ENCODE measurements at regions not wholly inside any gene's neighbourhood (a gene's known extent, or its start where the extent isn't known, plus 50 kb on each side); places are given as distances from the start of the nearest gene placed in this dataset.

- H3K27me3 ChIP-seq (ENCODE audit: insufficient read depth, low read length): no peaks in the 10 kb centered on the region
- no peak overlapping the region for H3K27ac Mint-ChIP-seq
- intact Hi-C loops (cut with micrococcal nuclease): loop anchor here (5.0 kb wide), 1 partner anchor 648 kb away; no protein-coding TSS in a partner anchor
- H3K36me3 Mint-ChIP-seq: no peaks in the 10 kb centered on the region
- H3K4me3 ChIP-seq (ENCODE audit: low read length in 2 of 2): no peak overlapping the region
- H3K36me3 ChIP-seq (ENCODE audit: insufficient read depth, low read length): no peaks in the 10 kb centered on the region
- no peak overlapping the region for H3K27ac ChIP-seq (ENCODE audit: low read depth, low read length)
- peaks cover 0 to 3% of the 10 kb centered on the region in 2 donors for H3K9me3 ChIP-seq (ENCODE audit: control insufficient read depth in 1 of 2, low read length in 2 of 2)
- H3K27me3 Mint-ChIP-seq: no peaks in the 10 kb centered on the region
- DNase-seq: no peak
- ChIA-PET CTCF (ENCODE audit: partially characterized antibody) (no interaction called here), POLR2A (ENCODE audit: partially characterized antibody) (no interaction called here)
- H3K9me3 Mint-ChIP-seq: peaks cover 0 to 29% (median 16%) of the 10 kb centered on the region in 8 donors
- H3K4me1 Mint-ChIP-seq: no peaks in the 10 kb centered on the region
- H3K4me1 ChIP-seq (ENCODE audit: insufficient read depth, low read length): no peaks in the 10 kb centered on the region
- no peak overlapping the region for H3K4me3 Mint-ChIP-seq
These were observed 188.5 kb upstream of the CDH8 start for GRCh38 chr16:62224646-62225209.

- H3K36me3 ChIP-seq (ENCODE audit: insufficient read depth, low read length): no peaks in the 10 kb centered on the region
- H3K4me3 ChIP-seq (ENCODE audit: low read length in 2 of 2): no peak overlapping the region
- Mint-ChIP-seq H3K9me3 (peaks cover 1 to 37% (median 18%) of the 10 kb centered on the region in 8 donors), H3K4me1 (no peaks in the 10 kb centered on the region), H3K4me3 (no peak overlapping the region), H3K36me3 (no peaks in the 10 kb centered on the region), H3K27me3 (no peaks in the 10 kb centered on the region), H3K27ac (no peak overlapping the region)
- DNase-seq: no peak
- ChIA-PET CTCF (ENCODE audit: partially characterized antibody) (no interaction called here), POLR2A (ENCODE audit: partially characterized antibody) (no interaction called here)
- no peaks in the 10 kb centered on the region for H3K9me3 ChIP-seq (ENCODE audit: control insufficient read depth in 1 of 2, low read length in 2 of 2)
- no peaks in the 10 kb centered on the region for H3K27me3 ChIP-seq (ENCODE audit: insufficient read depth, low read length)
- intact Hi-C loops (cut with micrococcal nuclease): no loop called here
- no peak overlapping the region for H3K27ac ChIP-seq (ENCODE audit: low read depth, low read length)
- no peaks in the 10 kb centered on the region for H3K4me1 ChIP-seq (ENCODE audit: insufficient read depth, low read length)
These were observed 180.6 kb upstream of the CDH8 start for GRCh38 chr16:62216837-62217236.

GRCh38 chr16:62213763-62214162 is 177.5 kb upstream of the CDH8 start:
- Histone ChIP-seq H3K4me3 (ENCODE audit: low read length in 2 of 2) (no peak overlapping the region), H3K4me1 (ENCODE audit: insufficient read depth, low read length) (no peaks in the 10 kb centered on the region), H3K36me3 (ENCODE audit: insufficient read depth, low read length) (no peaks in the 10 kb centered on the region), H3K9me3 (ENCODE audit: control insufficient read depth in 1 of 2, low read length in 2 of 2) (no peaks in the 10 kb centered on the region), H3K27ac (ENCODE audit: low read depth, low read length) (no peak overlapping the region), H3K27me3 (ENCODE audit: insufficient read depth, low read length) (no peaks in the 10 kb centered on the region)
- Mint-ChIP-seq H3K27ac (no peak overlapping the region), H3K4me3 (no peak overlapping the region), H3K9me3 (peaks cover 11 to 42% (median 24%) of the 10 kb centered on the region in 8 donors), H3K27me3 (no peaks in the 10 kb centered on the region), H3K4me1 (no peaks in the 10 kb centered on the region), H3K36me3 (no peaks in the 10 kb centered on the region)
- ChIA-PET POLR2A (ENCODE audit: partially characterized antibody) (no interaction called here), CTCF (ENCODE audit: partially characterized antibody) (no interaction called here)
- DNase-seq: no peak
- intact Hi-C loops (cut with micrococcal nuclease): no loop called here

GRCh38 chr16:62208934-62209333 is 172.7 kb upstream of the CDH8 start:
- no peak for DNase-seq
- no peak overlapping the region for H3K27ac Mint-ChIP-seq
- CTCF ChIA-PET (ENCODE audit: partially characterized antibody): no interaction called here

GRCh38 chr16:62205459-62205858 is 169.2 kb upstream of the CDH8 start:
- Mint-ChIP-seq H3K4me1 (no peaks in the 10 kb centered on the region), H3K4me3 (no peak overlapping the region), H3K9me3 (peaks cover 0 to 33% (median 17%) of the 10 kb centered on the region in 8 donors), H3K27ac (no peak overlapping the region), H3K36me3 (no peaks in the 10 kb centered on the region), H3K27me3 (no peaks in the 10 kb centered on the region)
- CTCF ChIA-PET (ENCODE audit: partially characterized antibody): no interaction called here
- H3K4me3 ChIP-seq (ENCODE audit: low read length in 2 of 2): no peak overlapping the region
- intact Hi-C loops (cut with micrococcal nuclease): no loop called here
- no peak for DNase-seq
- H3K4me1 ChIP-seq (ENCODE audit: insufficient read depth, low read length): no peaks in the 10 kb centered on the region
- POLR2A ChIA-PET (ENCODE audit: partially characterized antibody): no interaction called here
- no peaks in the 10 kb centered on the region for H3K27me3 ChIP-seq (ENCODE audit: insufficient read depth, low read length)
- peaks cover 0 to 3% of the 10 kb centered on the region in 2 donors for H3K9me3 ChIP-seq (ENCODE audit: control insufficient read depth in 1 of 2, low read length in 2 of 2)
- no peak overlapping the region for H3K27ac ChIP-seq (ENCODE audit: low read depth, low read length)
- H3K36me3 ChIP-seq (ENCODE audit: insufficient read depth, low read length): no peaks in the 10 kb centered on the region

More at GRCh38 chr16:62208934-62209333, 172.7 kb upstream of the CDH8 start:
- Mint-ChIP-seq H3K27me3 (no peaks in the 10 kb centered on the region), H3K9me3 (peaks cover 4 to 39% (median 27%) of the 10 kb centered on the region in 8 donors), H3K4me3 (no peak overlapping the region), H3K4me1 (no peaks in the 10 kb centered on the region), H3K36me3 (no peaks in the 10 kb centered on the region)
- POLR2A ChIA-PET (ENCODE audit: partially characterized antibody): no interaction called here
- Histone ChIP-seq H3K9me3 (ENCODE audit: control insufficient read depth in 1 of 2, low read length in 2 of 2) (no peaks in the 10 kb centered on the region), H3K27ac (ENCODE audit: low read depth, low read length) (no peak overlapping the region), H3K27me3 (ENCODE audit: insufficient read depth, low read length) (no peaks in the 10 kb centered on the region), H3K4me1 (ENCODE audit: insufficient read depth, low read length) (no peaks in the 10 kb centered on the region), H3K4me3 (ENCODE audit: low read length in 2 of 2) (no peak overlapping the region), H3K36me3 (ENCODE audit: insufficient read depth, low read length) (no peaks in the 10 kb centered on the region)
- intact Hi-C loops (cut with micrococcal nuclease): no loop called here

- ChIA-PET POLR2A (ENCODE audit: partially characterized antibody) (no interaction called here), CTCF (ENCODE audit: partially characterized antibody) (no interaction called here)
- no peak overlapping the region for H3K27ac Mint-ChIP-seq
- Histone ChIP-seq H3K4me1 (ENCODE audit: insufficient read depth, low read length) (no peaks in the 10 kb centered on the region), H3K9me3 (ENCODE audit: control insufficient read depth in 1 of 2, low read length in 2 of 2) (peaks cover 0 to 3% of the 10 kb centered on the region in 2 donors), H3K27ac (ENCODE audit: low read depth, low read length) (no peak overlapping the region), H3K36me3 (ENCODE audit: insufficient read depth, low read length) (no peaks in the 10 kb centered on the region), H3K4me3 (ENCODE audit: low read length in 2 of 2) (no peak overlapping the region), H3K27me3 (ENCODE audit: insufficient read depth, low read length) (no peaks in the 10 kb centered on the region)
- H3K36me3 Mint-ChIP-seq: no peaks in the 10 kb centered on the region
- intact Hi-C loops (cut with micrococcal nuclease): no loop called here
- no peak overlapping the region for H3K4me3 Mint-ChIP-seq
- peaks cover 1 to 26% (median 14%) of the 10 kb centered on the region in 8 donors for H3K9me3 Mint-ChIP-seq
- H3K27me3 Mint-ChIP-seq: no peaks in the 10 kb centered on the region
- DNase-seq: no peak
- no peaks in the 10 kb centered on the region for H3K4me1 Mint-ChIP-seq
These were observed 165.7 kb upstream of the CDH8 start for GRCh38 chr16:62201911-62202310.

GRCh38 chr16:62194828-62195227 is 158.6 kb upstream of the CDH8 start:
- CTCF ChIA-PET (ENCODE audit: partially characterized antibody): no interaction called here

GRCh38 chr16:62190426-62190825 is 154.2 kb upstream of the CDH8 start:
- DNase-seq: no peak
- no peaks in the 10 kb centered on the region for H3K27me3 Mint-ChIP-seq
- POLR2A ChIA-PET (ENCODE audit: partially characterized antibody): no interaction called here
- no peaks in the 10 kb centered on the region for H3K36me3 Mint-ChIP-seq
- H3K27me3 ChIP-seq (ENCODE audit: insufficient read depth, low read length): no peaks in the 10 kb centered on the region
- H3K4me3 ChIP-seq (ENCODE audit: low read length in 2 of 2): no peak overlapping the region
- H3K4me1 ChIP-seq (ENCODE audit: insufficient read depth, low read length): no peaks in the 10 kb centered on the region
- peaks cover 4 to 33% (median 17%) of the 10 kb centered on the region in 8 donors for H3K9me3 Mint-ChIP-seq
- CTCF ChIA-PET (ENCODE audit: partially characterized antibody): interaction anchor here (1.2 kb wide), 1 partner anchor 12 kb away, joined by 3 read pairs; no protein-coding TSS in a partner anchor
- no peaks in the 10 kb centered on the region for H3K36me3 ChIP-seq (ENCODE audit: insufficient read depth, low read length)
- no peak overlapping the region for H3K27ac ChIP-seq (ENCODE audit: low read depth, low read length)
- no peak overlapping the region for H3K27ac Mint-ChIP-seq
- no peaks in the 10 kb centered on the region for H3K4me1 Mint-ChIP-seq
- H3K4me3 Mint-ChIP-seq: no peak overlapping the region
- peaks cover 0 to 3% of the 10 kb centered on the region in 2 donors for H3K9me3 ChIP-seq (ENCODE audit: control insufficient read depth in 1 of 2, low read length in 2 of 2)
- intact Hi-C loops (cut with micrococcal nuclease): no loop called here

More at GRCh38 chr16:62194828-62195227, 158.6 kb upstream of the CDH8 start:
- POLR2A ChIA-PET (ENCODE audit: partially characterized antibody): no interaction called here
- Histone ChIP-seq H3K9me3 (ENCODE audit: control insufficient read depth in 1 of 2, low read length in 2 of 2) (no peaks in the 10 kb centered on the region), H3K27me3 (ENCODE audit: insufficient read depth, low read length) (no peaks in the 10 kb centered on the region), H3K4me3 (ENCODE audit: low read length in 2 of 2) (no peak overlapping the region), H3K36me3 (ENCODE audit: insufficient read depth, low read length) (no peaks in the 10 kb centered on the region), H3K27ac (ENCODE audit: low read depth, low read length) (no peak overlapping the region), H3K4me1 (ENCODE audit: insufficient read depth, low read length) (no peaks in the 10 kb centered on the region)
- Mint-ChIP-seq H3K36me3 (no peaks in the 10 kb centered on the region), H3K4me3 (no peak overlapping the region), H3K27me3 (no peaks in the 10 kb centered on the region), H3K4me1 (no peaks in the 10 kb centered on the region), H3K9me3 (peaks cover 0 to 27% (median 11%) of the 10 kb centered on the region in 8 donors), H3K27ac (no peak overlapping the region)
- intact Hi-C loops (cut with micrococcal nuclease): no loop called here
- no peak for DNase-seq
